Thyroid gland (tissue), 4 donors: ENCODE measurements at regions not wholly inside any gene's neighbourhood (a gene's known extent, or its start where the extent isn't known, plus 50 kb on each side); places are given as distances from the start of the nearest gene placed in this dataset.

ENCODE experiments used
- POLR2A ChIP-seq, 2 donors: fragments of 450-650 bp; IDR thresholded peaks; one replicate each; pipeline ENCODE4 v1.6.1; 2017; ENCODE audit warnings: antibody characterized with exemption in 2 of 2, mild to moderate bottlenecking in 2 of 2, moderate library complexity in 1 of 2
- TF ChIP-seq, protein P1 (sequence below), 6 experiments: fragments of 200-600 bp in 3 of 6; fragments of 450-650 bp in 3 of 6; sonication (generic) in 3 of 6; IDR thresholded peaks; one replicate each; pipeline ENCODE4 v1.5.1; 2016 to 2019; ENCODE audit warnings: antibody characterized with exemption in 6 of 6, mild to moderate bottlenecking in 2 of 6, inconsistent platforms in 1 of 6, moderate library complexity in 1 of 6

GRCh38 chr15:93706495-93707292, 524.7 kb upstream of the MCTP2 start:
- TF ChIP-seq, protein P1, sequence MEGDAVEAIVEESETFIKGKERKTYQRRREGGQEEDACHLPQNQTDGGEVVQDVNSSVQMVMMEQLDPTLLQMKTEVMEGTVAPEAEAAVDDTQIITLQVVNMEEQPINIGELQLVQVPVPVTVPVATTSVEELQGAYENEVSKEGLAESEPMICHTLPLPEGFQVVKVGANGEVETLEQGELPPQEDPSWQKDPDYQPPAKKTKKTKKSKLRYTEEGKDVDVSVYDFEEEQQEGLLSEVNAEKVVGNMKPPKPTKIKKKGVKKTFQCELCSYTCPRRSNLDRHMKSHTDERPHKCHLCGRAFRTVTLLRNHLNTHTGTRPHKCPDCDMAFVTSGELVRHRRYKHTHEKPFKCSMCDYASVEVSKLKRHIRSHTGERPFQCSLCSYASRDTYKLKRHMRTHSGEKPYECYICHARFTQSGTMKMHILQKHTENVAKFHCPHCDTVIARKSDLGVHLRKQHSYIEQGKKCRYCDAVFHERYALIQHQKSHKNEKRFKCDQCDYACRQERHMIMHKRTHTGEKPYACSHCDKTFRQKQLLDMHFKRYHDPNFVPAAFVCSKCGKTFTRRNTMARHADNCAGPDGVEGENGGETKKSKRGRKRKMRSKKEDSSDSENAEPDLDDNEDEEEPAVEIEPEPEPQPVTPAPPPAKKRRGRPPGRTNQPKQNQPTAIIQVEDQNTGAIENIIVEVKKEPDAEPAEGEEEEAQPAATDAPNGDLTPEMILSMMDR (IDR thresholded peaks at IDR 0.05), result no peak
- no peak for TF ChIP-seq POLR2A (IDR thresholded peaks at IDR 0.05)
